Activated B cell treated with CpG ODN at 0.5 μM for 24 hours (primary cell): ENCODE measurements at regions not wholly inside any gene's neighbourhood (a gene's known extent, or its start where the extent isn't known, plus 50 kb on each side); places are given as distances from the start of the nearest gene placed in this dataset.

Experiments used
- ATAC-seq: fragments of 200-7000 bp; cut with Tn5 transposase; one replicate; pipeline ENCODE4 v1.10.0; 2021; ENCODE audit warnings: low read depth, mild to moderate bottlenecking, moderate library complexity
- CTCF ChIA-PET: fragments of 350-600 bp; sonication (Branson Sonifier 250); formaldehyde crosslinking; loops from one replicate; lab custom pipeline; 2021; ENCODE audit warnings: antibody characterized with exemption; lab: Charles Lee
- POLR2A ChIA-PET: fragments of 350-600 bp; sonication (Branson Sonifier 250); formaldehyde crosslinking; loops from one replicate; lab custom pipeline; 2021; ENCODE audit warnings: antibody characterized with exemption; lab: Charles Lee
- DNase-seq: peaks from one replicate; pipeline ENCODE4 v3.0.0; 2022
- H3K27ac Mint-ChIP-seq: one replicate; pipeline ENCODE4 v1.8.0; 2020; ENCODE audit warnings: mixed read lengths
- H3K27me3 Mint-ChIP-seq: one replicate; pipeline ENCODE4 v1.8.0; 2021; ENCODE audit warnings: mixed read lengths
- H3K36me3 Mint-ChIP-seq: one replicate; pipeline ENCODE4 v1.8.0; 2021; ENCODE audit warnings: low read depth, mixed read lengths
- H3K4me1 Mint-ChIP-seq: one replicate; pipeline ENCODE4 v1.8.0; 2021; ENCODE audit warnings: mixed read lengths
- H3K4me3 Mint-ChIP-seq: one replicate; pipeline ENCODE4 v1.8.0; 2020; ENCODE audit warnings: mild to moderate bottlenecking, mixed read lengths
- H3K9me3 Mint-ChIP-seq: one replicate; pipeline ENCODE4 v1.8.0; 2020; ENCODE audit warnings: mixed read lengths
- CTCF ChIP-seq: fragments of 200-600 bp; IDR thresholded peaks from one replicate; pipeline ENCODE4 v1.8.0; 2022; ENCODE audit warnings: antibody characterized with exemption, mild to moderate bottlenecking
- intact Hi-C: fragments of 100-400 bp; cut with micrococcal nuclease; formaldehyde crosslinking; loops from one replicate; pipeline ENCODE4 v1.15.1; 2024

- TF ChIP-seq CTCF = no peak
- Mint-ChIP-seq H3K4me3 (no peak overlapping the region), H3K4me1 (no peaks in the 10 kb centered on the region), H3K27me3 (no peaks in the 10 kb centered on the region), H3K9me3 (peaks cover 5% of the 10 kb centered on the region), H3K27ac (no peak overlapping the region), H3K36me3 (no peaks in the 10 kb centered on the region)
- DNase-seq (no peak), ATAC-seq (no peak)
- CTCF ChIA-PET = no interaction called here
- intact Hi-C loops = no loop called here
- POLR2A ChIA-PET = no interaction called here
These were observed 216.5 kb downstream of the PDHA2 start for GRCh38 chr4:96056346-96056934.

- ATAC-seq (no peak), DNase-seq (no peak)
- Mint-ChIP-seq H3K9me3 (no peaks in the 10 kb centered on the region), H3K4me1 (no peaks in the 10 kb centered on the region), H3K27me3 (no peaks in the 10 kb centered on the region), H3K4me3 (no peak overlapping the region), H3K27ac (no peak overlapping the region), H3K36me3 (no peaks in the 10 kb centered on the region)
- no peak for TF ChIP-seq CTCF
- ChIA-PET POLR2A (no interaction called here), CTCF (no interaction called here)
- intact Hi-C loops = no loop called here
These were observed 223.7 kb downstream of the PDHA2 start for GRCh38 chr4:96063639-96064038.

GRCh38 chr4:96073461-96073860 is 233.6 kb downstream of the PDHA2 start:
- Mint-ChIP-seq H3K9me3 (peaks cover 8% of the 10 kb centered on the region), H3K36me3 (no peaks in the 10 kb centered on the region), H3K27ac (no peak overlapping the region), H3K4me1 (no peaks in the 10 kb centered on the region), H3K4me3 (no peak overlapping the region), H3K27me3 (no peaks in the 10 kb centered on the region)
- ATAC-seq = no peak
- ChIA-PET CTCF (no interaction called here), POLR2A (no interaction called here)
- no peak for DNase-seq
- intact Hi-C loops = no loop called here
- no peak for TF ChIP-seq CTCF

GRCh38 chr4:96092151-96092705 is 252.3 kb downstream of the PDHA2 start:
- intact Hi-C loops = no loop called here
- Mint-ChIP-seq H3K4me1 (no peaks in the 10 kb centered on the region), H3K27me3 (no peaks in the 10 kb centered on the region), H3K9me3 (peaks cover 10% of the 10 kb centered on the region), H3K4me3 (no peak overlapping the region), H3K36me3 (no peaks in the 10 kb centered on the region), H3K27ac (no peak overlapping the region)
- no peak for DNase-seq
- ATAC-seq = no peak
- no peak for TF ChIP-seq CTCF
- ChIA-PET CTCF (no interaction called here), POLR2A (no interaction called here)

GRCh38 chr4:96093057-96093456 is 253.2 kb downstream of the PDHA2 start:
- no peaks in the 10 kb centered on the region for H3K36me3 Mint-ChIP-seq
- DNase-seq = no peak
- no peak overlapping the region for H3K27ac Mint-ChIP-seq
- H3K9me3 Mint-ChIP-seq = peaks cover 9% of the 10 kb centered on the region
- no peak for TF ChIP-seq CTCF
- H3K4me3 Mint-ChIP-seq = no peak overlapping the region
- H3K27me3 Mint-ChIP-seq = no peaks in the 10 kb centered on the region
- H3K4me1 Mint-ChIP-seq = no peaks in the 10 kb centered on the region
- intact Hi-C loops = no loop called here
- ATAC-seq = no peak
- POLR2A ChIA-PET = no interaction called here
- CTCF ChIA-PET = no interaction called here
